HCT116 (cell line): ENCODE measurements at regions not wholly inside any gene's neighbourhood (a gene's known extent, or its start where the extent isn't known, plus 50 kb on each side); places are given as distances from the start of the nearest gene placed in this dataset.

Source experiments
- CEBPB ChIP-seq: IDR thresholded peaks from 2 replicates; pipeline ENCODE4 v1.6.1; 2012; ENCODE audit warnings: low read depth
- EGR1 ChIP-seq: IDR thresholded peaks from 2 replicates; pipeline ENCODE4 v1.6.1; 2012; ENCODE audit warnings: low read depth
- EZH2 ChIP-seq: fragments of 200-600 bp; sonication (generic); IDR thresholded peaks from 2 replicates; pipeline ENCODE4 v1.6.1; 2017; ENCODE audit warnings: antibody characterized with exemption, mixed run types
- EZH2phosphoT487 ChIP-seq: fragments of 200-600 bp; IDR thresholded peaks from 2 replicates; pipeline ENCODE4 v1.6.1; 2018; ENCODE audit warnings: antibody characterized with exemption, borderline replicate concordance
- POLR2A ChIP-seq: IDR thresholded peaks from 2 replicates; pipeline ENCODE4 v1.7.0; 2011; ENCODE audit warnings: borderline replicate concordance; ENCODE audit not compliant: insufficient read depth, insufficient read length; ENCODE audit errors: extremely low read depth
- POLR2AphosphoS5 ChIP-seq: IDR thresholded peaks from 2 replicates; pipeline ENCODE4 v1.6.1; 2011; ENCODE audit warnings: mild to moderate bottlenecking, low read depth, low read length, moderate library complexity
- RAD21 ChIP-seq: IDR thresholded peaks from 2 replicates; pipeline ENCODE4 v1.6.1; 2012; ENCODE audit warnings: low read depth, mild to moderate bottlenecking
- SIN3A ChIP-seq: IDR thresholded peaks from 2 replicates; pipeline ENCODE4 v1.6.1; 2012; ENCODE audit warnings: low read depth
- SP1 ChIP-seq: IDR thresholded peaks from 2 replicates; pipeline ENCODE4 v1.6.1; 2012; ENCODE audit warnings: low read depth
- YY1 ChIP-seq: IDR thresholded peaks from 2 replicates; pipeline ENCODE4 v1.6.1; 2011; ENCODE audit warnings: low read length, low read depth, moderate library complexity, mild to moderate bottlenecking; ENCODE audit not compliant: insufficient replicate concordance; ENCODE audit errors: extremely low read depth
- ZFX ChIP-seq: fragments of 450-650 bp; IDR thresholded peaks from 2 replicates; pipeline ENCODE4 v1.6.1; 2017
- TF ChIP-seq, protein P1 (sequence below), 3 experiments: fragments of 200-600 bp in 1 of 3; sonication (generic) in 1 of 3; IDR thresholded peaks in 2 of 3; conservative IDR thresholded peaks in 1 of 3; 2 replicates each; pipeline ENCODE4 v1.5.1; 2012 to 2017; ENCODE audit warnings: low read depth in 2 of 3, low read length in 2 of 3, antibody characterized with exemption in 1 of 3, borderline replicate concordance in 1 of 3, control low read depth in 1 of 3, mild to moderate bottlenecking in 1 of 3, mixed read lengths in 1 of 3, mixed run types in 1 of 3, moderate library complexity in 1 of 3; ENCODE audit not compliant: insufficient read depth in 1 of 3
- TF ChIP-seq, protein P2 (sequence below): IDR thresholded peaks from 2 replicates; pipeline ENCODE4 v1.6.1; 2012
- TF ChIP-seq, protein P3 (sequence below): IDR thresholded peaks from 2 replicates; pipeline ENCODE4 v1.6.1; 2011; ENCODE audit warnings: mild to moderate bottlenecking, low read length, moderate library complexity; ENCODE audit not compliant: insufficient replicate concordance; ENCODE audit errors: extremely low read depth

DNA sequence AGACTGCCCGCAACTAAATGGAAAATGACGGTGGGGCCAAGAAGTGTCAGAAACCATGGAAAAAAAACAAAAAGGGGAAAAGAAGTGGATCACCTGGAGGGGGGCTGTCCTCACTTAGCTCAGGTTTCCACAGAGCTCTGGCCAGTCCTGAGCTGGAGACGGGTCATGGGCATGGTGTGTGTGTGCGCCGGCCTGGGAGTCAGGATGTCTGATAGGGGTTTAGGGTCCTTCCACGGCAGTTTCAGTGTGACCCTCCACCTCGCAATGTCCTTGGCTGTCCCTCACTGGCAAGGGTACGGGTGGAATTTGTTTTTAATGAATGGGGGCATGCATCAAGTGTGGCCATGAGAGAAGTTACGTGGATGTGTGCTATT lies 133.2 kb upstream of the MEIS1 start:
- TF ChIP-seq EZH2, result no peak
- TF ChIP-seq, protein P1, sequence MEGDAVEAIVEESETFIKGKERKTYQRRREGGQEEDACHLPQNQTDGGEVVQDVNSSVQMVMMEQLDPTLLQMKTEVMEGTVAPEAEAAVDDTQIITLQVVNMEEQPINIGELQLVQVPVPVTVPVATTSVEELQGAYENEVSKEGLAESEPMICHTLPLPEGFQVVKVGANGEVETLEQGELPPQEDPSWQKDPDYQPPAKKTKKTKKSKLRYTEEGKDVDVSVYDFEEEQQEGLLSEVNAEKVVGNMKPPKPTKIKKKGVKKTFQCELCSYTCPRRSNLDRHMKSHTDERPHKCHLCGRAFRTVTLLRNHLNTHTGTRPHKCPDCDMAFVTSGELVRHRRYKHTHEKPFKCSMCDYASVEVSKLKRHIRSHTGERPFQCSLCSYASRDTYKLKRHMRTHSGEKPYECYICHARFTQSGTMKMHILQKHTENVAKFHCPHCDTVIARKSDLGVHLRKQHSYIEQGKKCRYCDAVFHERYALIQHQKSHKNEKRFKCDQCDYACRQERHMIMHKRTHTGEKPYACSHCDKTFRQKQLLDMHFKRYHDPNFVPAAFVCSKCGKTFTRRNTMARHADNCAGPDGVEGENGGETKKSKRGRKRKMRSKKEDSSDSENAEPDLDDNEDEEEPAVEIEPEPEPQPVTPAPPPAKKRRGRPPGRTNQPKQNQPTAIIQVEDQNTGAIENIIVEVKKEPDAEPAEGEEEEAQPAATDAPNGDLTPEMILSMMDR (IDR thresholded peaks at IDR 0.05 in 2 of 3, conservative IDR thresholded peaks at IDR 0.05 in 1 of 3; ENCODE audit: borderline replicate concordance in 1 of 3, insufficient read depth in 1 of 3, low read depth in 2 of 3, low read length in 2 of 3), result no peak
- TF ChIP-seq RAD21, result no peak
- TF ChIP-seq, protein P2, sequence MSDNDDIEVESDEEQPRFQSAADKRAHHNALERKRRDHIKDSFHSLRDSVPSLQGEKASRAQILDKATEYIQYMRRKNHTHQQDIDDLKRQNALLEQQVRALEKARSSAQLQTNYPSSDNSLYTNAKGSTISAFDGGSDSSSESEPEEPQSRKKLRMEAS, result no peak
- TF ChIP-seq, protein P3, sequence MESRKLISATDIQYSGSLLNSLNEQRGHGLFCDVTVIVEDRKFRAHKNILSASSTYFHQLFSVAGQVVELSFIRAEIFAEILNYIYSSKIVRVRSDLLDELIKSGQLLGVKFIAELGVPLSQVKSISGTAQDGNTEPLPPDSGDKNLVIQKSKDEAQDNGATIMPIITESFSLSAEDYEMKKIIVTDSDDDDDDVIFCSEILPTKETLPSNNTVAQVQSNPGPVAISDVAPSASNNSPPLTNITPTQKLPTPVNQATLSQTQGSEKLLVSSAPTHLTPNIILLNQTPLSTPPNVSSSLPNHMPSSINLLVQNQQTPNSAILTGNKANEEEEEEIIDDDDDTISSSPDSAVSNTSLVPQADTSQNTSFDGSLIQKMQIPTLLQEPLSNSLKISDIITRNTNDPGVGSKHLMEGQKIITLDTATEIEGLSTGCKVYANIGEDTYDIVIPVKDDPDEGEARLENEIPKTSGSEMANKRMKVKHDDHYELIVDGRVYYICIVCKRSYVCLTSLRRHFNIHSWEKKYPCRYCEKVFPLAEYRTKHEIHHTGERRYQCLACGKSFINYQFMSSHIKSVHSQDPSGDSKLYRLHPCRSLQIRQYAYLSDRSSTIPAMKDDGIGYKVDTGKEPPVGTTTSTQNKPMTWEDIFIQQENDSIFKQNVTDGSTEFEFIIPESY, result no peak
- no peak for TF ChIP-seq YY1
- TF ChIP-seq POLR2AphosphoS5, result no peak
- no peak for TF ChIP-seq EGR1
- TF ChIP-seq POLR2A, result no peak
- TF ChIP-seq EZH2phosphoT487, result no peak
- no peak for TF ChIP-seq SP1
- no peak for TF ChIP-seq SIN3A
- TF ChIP-seq ZFX, result no peak
- TF ChIP-seq CEBPB, result no peak
